ENCODE measurements at regions not wholly inside any gene's neighbourhood (a gene's known extent, or its start where the extent isn't known, plus 50 kb on each side); places are given as distances from the start of the nearest gene placed in this dataset.
"Not testable (repeated sequence)": the region's sequence is repeated elsewhere in the genome, so short reads cannot be mapped to it uniquely, and the experiment has no call there.

DNA sequence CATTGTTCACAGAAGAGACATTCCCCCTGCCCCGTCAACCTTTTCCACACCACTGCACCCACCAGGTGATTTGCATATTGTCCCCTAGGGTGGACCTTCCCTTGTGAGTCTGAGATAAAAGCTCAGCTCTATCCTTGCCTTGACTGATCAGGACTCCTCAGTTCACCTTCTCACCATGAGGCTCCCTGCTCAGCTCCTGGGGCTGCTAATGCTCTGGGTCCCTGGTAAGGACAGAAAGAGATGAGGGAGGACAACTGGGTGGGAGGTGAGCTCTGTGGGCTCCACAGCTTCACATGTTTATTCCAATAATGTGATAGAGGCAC lies 1160.1 kb downstream of the RPIA start:
- DNase-seq (ENCODE audit: low read depth, low spot score) = no peak
- H3K9me3 ChIP-seq (ENCODE audit: low read depth, low read length) = no peaks in the 10 kb centered on the region
- H3K27ac ChIP-seq = no peak overlapping the region

DNA sequence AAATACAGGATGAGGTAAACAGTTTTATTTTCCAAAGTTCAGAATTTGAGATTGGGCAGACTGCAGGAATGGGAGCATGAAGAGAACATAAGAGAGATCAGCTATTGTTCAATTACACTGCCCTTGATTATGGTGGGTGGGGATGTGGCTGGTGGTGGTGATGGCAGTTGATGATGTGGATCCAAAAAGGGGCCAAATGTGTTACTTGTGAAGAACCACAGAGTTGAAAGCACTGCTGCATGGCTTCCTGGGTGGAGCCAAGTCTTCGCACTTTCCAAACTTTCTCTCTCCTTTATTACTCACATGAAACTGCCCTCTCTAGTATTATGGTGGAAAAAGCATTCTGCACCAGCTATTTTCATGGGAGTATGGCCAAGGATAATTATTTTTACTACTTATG lies 1162.0 kb downstream of the RPIA start:
- DNase-seq (ENCODE audit: low read depth, low spot score); H3K4me3 ChIP-seq; H3K9me3 ChIP-seq (ENCODE audit: low read depth, low read length): not testable (repeated sequence)

More for the DNA sequence above, 1160.1 kb downstream of the RPIA start:
- Histone ChIP-seq H3K4me3 (no peak overlapping the region), H3K9ac (ENCODE audit: insufficient read length) (no peak overlapping the region), H3K36me3 (ENCODE audit: insufficient read depth, low read length) (no peaks in the 10 kb centered on the region)
- TF ChIP-seq POLR2AphosphoS5 (IDR thresholded peaks at IDR 0.05; ENCODE audit: borderline replicate concordance, low read depth, low read length) (no peak), EZH2 (IDR thresholded peaks at IDR 0.05) (no peak), FOXP2 (optimal IDR thresholded peaks at IDR 0.05; ENCODE audit: control extremely low read depth, extremely low read length, insufficient read depth) (no peak)

DNA sequence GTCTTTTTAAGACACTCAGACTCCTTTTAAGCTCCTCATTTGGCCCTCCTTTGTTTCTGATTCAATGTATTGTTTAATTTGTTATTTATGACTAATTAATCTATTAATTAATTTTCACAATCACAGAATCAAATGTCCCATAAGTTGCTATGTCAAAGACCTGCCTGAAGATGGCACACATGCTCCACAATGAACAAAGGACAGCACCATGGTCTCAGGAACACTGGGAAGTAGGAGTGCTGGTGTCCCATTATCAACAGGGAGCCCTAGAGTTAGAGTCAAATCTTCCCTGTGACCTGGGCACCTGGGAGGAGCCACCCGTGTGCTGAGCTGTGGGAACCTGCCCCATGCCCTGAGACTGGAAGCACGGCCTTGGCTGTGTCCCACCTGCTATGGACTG lies 1164.3 kb downstream of the RPIA start:
- H3K9me3 ChIP-seq (ENCODE audit: low read depth, low read length); DNase-seq (ENCODE audit: low read depth, low spot score); H3K27ac ChIP-seq; H3K4me3 ChIP-seq; H3K36me3 ChIP-seq (ENCODE audit: insufficient read depth, low read length); H3K9ac ChIP-seq (ENCODE audit: insufficient read length): not testable (repeated sequence)

More for the DNA sequence above, 1162.0 kb downstream of the RPIA start:
- not testable (repeated sequence) for H3K36me3 ChIP-seq (ENCODE audit: insufficient read depth, low read length); H3K9ac ChIP-seq (ENCODE audit: insufficient read length); H3K27ac ChIP-seq

DNA sequence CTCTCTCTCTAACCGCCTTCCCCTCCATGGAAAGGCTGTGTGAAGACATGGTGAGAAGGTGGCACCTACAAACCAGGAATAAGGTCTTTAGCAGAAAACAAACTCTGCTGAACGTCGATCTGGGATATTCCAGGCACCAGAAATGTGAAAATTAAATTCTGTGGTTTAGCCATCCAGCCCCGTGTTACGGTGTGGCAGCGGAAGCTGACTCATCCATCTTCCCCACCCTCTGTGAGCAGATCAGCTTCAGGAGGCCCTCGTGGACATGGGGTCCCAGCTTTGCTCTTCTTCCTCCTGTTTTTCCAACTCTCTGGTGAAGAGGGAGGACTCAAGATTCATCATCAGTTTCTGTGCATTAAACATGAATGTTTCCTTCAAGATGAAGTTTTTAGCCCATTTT lies 1164.8 kb downstream of the RPIA start:
- not testable (repeated sequence) for H3K36me3 ChIP-seq (ENCODE audit: insufficient read depth, low read length); H3K27ac ChIP-seq; H3K9ac ChIP-seq (ENCODE audit: insufficient read length); H3K9me3 ChIP-seq (ENCODE audit: low read depth, low read length); DNase-seq (ENCODE audit: low read depth, low spot score); H3K4me3 ChIP-seq

DNA sequence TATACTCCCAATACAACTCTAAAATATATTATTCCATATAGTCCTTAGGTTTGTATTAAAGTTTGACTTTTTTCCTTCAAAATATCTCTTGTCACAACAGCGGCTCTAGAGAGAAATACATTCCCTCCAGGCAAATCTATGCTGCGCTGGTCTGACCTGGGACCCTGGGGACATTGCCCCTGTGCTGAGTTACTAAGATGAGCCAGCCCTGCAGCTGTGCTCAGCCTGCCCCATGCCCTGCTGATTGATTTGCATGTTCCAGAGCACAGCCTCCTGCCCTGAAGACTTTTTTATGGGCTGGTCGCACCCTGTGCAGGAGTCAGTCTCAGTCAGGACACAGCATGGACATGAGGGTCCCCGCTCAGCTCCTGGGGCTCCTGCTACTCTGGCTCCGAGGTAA lies 1170.7 kb downstream of the RPIA start:
- not testable (repeated sequence) for H3K27ac ChIP-seq; H3K9ac ChIP-seq (ENCODE audit: insufficient read length); H3K9me3 ChIP-seq (ENCODE audit: low read depth, low read length); H3K36me3 ChIP-seq (ENCODE audit: insufficient read depth, low read length); H3K4me3 ChIP-seq; DNase-seq (ENCODE audit: low read depth, low spot score)

DNA sequence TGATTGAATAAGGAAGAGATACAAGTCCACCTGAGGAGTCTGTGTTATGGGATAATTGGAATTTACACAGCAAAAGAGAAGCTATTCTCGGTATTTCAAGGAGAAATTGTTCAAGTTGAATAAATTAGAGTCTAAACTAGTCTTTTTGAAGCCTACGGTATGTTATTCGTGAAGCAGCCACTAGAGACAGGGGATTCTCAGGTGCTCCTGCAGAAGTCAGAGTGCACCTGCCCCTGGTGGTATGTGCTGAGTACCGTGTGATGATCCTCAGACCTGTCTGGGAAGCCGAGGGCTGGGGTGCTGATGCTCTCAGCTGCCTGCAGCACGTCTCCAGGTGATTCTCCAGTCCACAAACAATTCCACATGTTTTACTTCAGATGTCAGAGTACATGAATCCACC lies 1171.7 kb downstream of the RPIA start:
- not testable (repeated sequence) for H3K9me3 ChIP-seq (ENCODE audit: low read depth, low read length); H3K36me3 ChIP-seq (ENCODE audit: insufficient read depth, low read length); H3K4me3 ChIP-seq

DNA sequence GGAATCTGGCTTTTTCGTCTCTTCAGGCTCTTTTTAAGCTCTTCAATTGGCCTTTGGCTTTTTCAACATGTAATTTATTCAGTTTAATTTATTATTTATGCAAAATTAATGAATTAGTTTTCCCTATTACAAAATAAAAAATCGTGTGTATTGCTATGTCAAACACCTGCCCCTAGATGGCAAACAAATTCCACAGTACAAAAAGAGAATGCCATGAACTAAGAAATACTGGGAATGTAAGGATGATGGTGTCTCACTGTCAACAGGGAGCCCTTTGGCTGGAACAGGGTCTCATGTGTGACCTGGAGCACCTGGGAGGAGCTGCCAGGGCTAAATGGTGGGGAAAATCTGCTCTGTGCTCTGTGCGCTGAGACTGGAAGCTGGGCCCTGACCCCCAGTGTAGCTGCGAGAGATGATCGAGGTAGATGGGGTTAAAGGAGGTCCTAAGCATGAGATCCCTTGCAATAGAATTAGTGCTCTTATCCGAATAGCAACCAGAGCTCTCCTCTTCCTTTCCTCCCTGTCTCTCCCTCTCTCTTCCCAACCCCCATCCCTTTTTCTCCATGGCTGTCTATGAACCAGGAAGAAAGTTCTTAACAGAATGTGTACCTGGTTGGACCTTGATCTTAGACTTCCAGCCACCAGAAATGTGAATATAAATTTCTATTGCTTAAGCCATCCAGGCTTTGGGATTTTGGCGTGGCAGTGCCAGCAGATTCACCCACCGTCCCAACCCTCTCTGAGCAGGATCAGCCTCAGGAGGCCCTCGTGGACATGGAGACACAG lies 1183.5 kb downstream of the RPIA start:
- H3K36me3 ChIP-seq (ENCODE audit: insufficient read depth, low read length); H3K27ac ChIP-seq; H3K9me3 ChIP-seq (ENCODE audit: low read depth, low read length); H3K9ac ChIP-seq (ENCODE audit: insufficient read length); H3K4me3 ChIP-seq; DNase-seq (ENCODE audit: low read depth, low spot score): not testable (repeated sequence)

More for the DNA sequence above, 1171.7 kb downstream of the RPIA start:
- H3K27ac ChIP-seq; H3K9ac ChIP-seq (ENCODE audit: insufficient read length); DNase-seq (ENCODE audit: low read depth, low spot score): not testable (repeated sequence)

DNA sequence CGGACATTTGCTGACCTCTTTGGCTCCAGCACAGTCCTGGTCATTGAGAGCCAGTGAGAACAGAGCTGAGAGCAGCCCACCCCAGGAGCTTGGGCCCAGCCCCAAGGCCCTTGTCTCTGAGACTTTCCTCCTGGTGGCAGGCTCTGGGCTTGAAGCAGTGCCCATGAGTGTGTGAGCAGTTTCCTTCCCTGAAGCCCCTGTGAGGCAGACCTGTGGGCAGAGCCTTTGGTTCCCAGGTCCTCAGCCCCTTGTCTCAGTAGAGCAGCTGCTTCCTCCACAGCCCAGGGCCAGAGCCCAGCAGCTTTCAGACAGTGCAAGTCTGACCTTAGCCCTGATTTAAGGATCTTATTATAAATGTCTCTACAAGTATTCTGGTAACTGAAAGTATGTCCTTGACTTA lies 1185.0 kb downstream of the RPIA start:
- not testable (repeated sequence) for H3K9me3 ChIP-seq (ENCODE audit: low read depth, low read length); DNase-seq (ENCODE audit: low read depth, low spot score); H3K9ac ChIP-seq (ENCODE audit: insufficient read length); H3K4me3 ChIP-seq; H3K27ac ChIP-seq; H3K36me3 ChIP-seq (ENCODE audit: insufficient read depth, low read length)

DNA sequence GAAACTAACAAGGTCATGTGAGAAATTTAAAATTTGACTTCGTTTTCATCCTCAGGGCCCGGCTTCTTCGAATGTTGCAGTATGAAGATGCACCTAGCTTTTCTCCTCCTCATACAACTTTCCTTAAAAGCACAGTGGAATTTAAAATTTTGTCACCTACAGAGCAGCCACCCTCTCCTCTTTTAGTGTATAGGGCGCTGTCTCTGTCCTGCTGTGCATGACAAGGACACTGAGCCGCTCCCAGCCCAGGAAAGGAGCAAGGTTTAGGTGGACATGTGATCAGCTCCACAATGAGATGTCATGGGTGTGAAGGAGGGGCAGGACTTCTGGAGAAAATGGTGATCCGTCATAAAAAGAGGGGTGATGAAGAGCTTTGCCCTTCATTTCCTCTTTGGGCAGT lies 1185.4 kb downstream of the RPIA start:
- DNase-seq (ENCODE audit: low read depth, low spot score); H3K27ac ChIP-seq; H3K9me3 ChIP-seq (ENCODE audit: low read depth, low read length); H3K4me3 ChIP-seq; H3K36me3 ChIP-seq (ENCODE audit: insufficient read depth, low read length); H3K9ac ChIP-seq (ENCODE audit: insufficient read length): not testable (repeated sequence)

DNA sequence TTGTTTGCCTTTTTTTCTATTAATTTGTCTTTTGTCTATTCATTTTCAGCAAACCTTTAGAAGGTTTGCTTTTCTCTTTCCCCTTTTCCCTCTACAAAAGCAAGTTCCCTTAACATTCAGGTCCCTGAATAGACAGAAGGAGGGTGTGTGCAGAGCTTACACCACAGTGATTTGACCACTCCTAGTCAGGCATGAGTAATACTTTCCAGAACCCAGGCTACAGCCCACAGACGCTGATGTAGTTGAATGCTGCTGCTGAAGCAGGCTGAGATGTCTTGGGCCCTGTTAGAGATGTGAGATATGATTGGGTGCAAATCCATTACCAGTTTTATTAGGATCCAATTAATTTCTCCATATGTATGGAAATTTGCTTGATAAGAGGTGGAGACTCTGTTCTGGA lies 1191.4 kb downstream of the RPIA start:
- not testable (repeated sequence) for H3K36me3 ChIP-seq (ENCODE audit: insufficient read depth, low read length); DNase-seq (ENCODE audit: low read depth, low spot score); H3K27ac ChIP-seq

DNA sequence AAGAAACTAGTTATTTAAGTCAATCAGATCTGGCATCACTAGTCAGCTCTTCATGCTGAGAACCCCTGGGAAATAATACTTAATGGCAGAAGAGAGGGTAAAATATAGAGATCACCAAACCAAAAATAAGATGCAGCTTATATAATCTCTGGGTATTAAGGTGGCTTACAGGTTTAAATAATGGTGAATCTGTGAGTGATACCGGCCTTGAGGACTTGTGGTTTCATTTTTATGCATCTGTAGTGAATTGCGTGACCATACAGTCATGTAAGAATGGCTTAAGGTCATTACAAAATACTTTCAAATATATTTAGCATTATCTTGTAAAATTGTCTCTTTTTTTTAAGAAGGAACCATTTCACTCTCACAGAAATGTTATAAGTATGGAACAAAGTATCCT lies 1192.2 kb downstream of the RPIA start:
- not testable (repeated sequence) for H3K4me3 ChIP-seq; H3K36me3 ChIP-seq (ENCODE audit: insufficient read depth, low read length); H3K27ac ChIP-seq; H3K9me3 ChIP-seq (ENCODE audit: low read depth, low read length); DNase-seq (ENCODE audit: low read depth, low spot score); H3K9ac ChIP-seq (ENCODE audit: insufficient read length)

More for the DNA sequence above, 1191.4 kb downstream of the RPIA start:
- H3K4me3 ChIP-seq; H3K9ac ChIP-seq (ENCODE audit: insufficient read length); H3K9me3 ChIP-seq (ENCODE audit: low read depth, low read length): not testable (repeated sequence)

DNA sequence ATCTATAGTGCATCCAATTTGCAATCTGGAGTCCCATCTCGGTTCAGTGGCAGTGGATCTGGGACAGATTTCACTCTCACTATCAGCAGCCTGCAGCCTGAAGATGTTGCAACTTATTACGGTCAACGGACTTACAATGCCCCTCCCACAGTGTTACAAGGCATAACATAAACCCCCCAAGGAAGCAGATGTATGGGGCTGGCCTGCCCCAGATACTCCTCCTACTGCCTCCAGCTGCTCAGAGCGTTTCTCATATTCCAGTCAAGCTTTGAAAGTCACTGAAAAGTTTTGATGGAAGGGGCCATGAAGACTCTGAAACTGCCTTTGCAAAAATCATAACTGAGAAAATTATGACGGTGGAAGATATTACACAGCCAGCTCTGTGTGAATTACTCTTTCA lies 1193.6 kb downstream of the RPIA start:
- not testable (repeated sequence) for H3K9ac ChIP-seq (ENCODE audit: insufficient read length); H3K4me3 ChIP-seq; H3K27ac ChIP-seq; H3K36me3 ChIP-seq (ENCODE audit: insufficient read depth, low read length); DNase-seq (ENCODE audit: low read depth, low spot score); H3K9me3 ChIP-seq (ENCODE audit: low read depth, low read length)

DNA sequence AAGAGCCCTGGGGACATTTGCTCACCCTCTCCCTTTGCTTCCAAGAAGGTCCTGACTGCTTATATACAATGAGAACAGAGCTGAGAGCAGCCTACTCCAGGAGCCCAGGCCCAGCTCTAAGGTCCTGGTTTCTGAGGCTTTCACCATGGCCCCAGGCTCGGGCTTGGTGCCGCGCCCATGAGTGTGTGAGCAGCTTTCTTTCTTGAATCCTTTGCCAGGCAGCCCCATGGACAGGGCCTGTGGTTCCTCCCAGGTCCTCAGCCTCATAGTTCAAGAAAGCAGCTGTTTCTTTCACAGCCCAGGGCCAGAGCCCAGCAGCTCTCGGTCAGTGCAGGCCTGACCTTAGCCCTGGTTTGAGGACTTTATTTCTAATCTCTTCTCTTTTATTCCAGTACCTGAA lies 1197.2 kb downstream of the RPIA start:
- not testable (repeated sequence) for H3K27ac ChIP-seq; H3K9me3 ChIP-seq (ENCODE audit: low read depth, low read length); DNase-seq (ENCODE audit: low read depth, low spot score); H3K36me3 ChIP-seq (ENCODE audit: insufficient read depth, low read length); H3K4me3 ChIP-seq; H3K9ac ChIP-seq (ENCODE audit: insufficient read length)

DNA sequence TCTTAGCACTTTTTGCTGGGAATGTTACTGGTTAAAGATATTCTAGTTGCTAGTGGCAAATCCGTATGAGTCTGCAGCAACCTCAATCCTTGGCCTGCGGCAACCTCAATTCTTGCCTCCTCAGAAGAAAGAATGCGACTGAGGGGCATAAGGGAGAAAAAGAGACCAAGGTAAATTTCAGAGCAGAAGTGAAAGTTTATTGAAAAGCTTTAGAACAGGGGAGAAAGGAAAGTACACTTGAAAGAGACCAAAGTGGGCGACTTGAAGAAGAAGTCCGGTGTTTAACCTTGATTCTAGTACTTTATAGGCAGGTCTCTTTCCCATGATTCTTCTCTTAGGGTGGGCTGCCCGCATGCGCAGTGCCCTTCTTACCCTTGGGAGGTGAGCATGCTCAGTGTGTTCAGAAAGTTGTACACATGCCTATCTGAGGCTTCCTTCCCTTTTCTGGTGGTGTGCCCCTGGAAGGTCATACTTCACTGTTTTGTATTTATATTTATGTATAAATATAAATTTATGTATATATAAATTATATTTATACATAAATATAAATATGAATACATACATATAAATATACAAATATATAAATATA lies 1198.8 kb downstream of the RPIA start:
- H3K4me3 ChIP-seq; DNase-seq (ENCODE audit: low read depth, low spot score); H3K9me3 ChIP-seq (ENCODE audit: low read depth, low read length); H3K36me3 ChIP-seq (ENCODE audit: insufficient read depth, low read length); H3K27ac ChIP-seq; H3K9ac ChIP-seq (ENCODE audit: insufficient read length): not testable (repeated sequence)

Data from SK-N-MC (cell line).